ENCODE measurements at regions not wholly inside any gene's neighbourhood (a gene's known extent, or its start where the extent isn't known, plus 50 kb on each side); places are given as distances from the start of the nearest gene placed in this dataset.

GRCh38 chr5:7250004-7250403 is 145.9 kb upstream of the ADCY2 start:
- TF ChIP-seq TAF1 (conservative IDR thresholded peaks at IDR 0.05), result no peak
- TF ChIP-seq CTCF (IDR thresholded peaks at IDR 0.05; ENCODE audit: low read depth, low read length, missing input control), result no peak
- TF ChIP-seq, protein P1, sequence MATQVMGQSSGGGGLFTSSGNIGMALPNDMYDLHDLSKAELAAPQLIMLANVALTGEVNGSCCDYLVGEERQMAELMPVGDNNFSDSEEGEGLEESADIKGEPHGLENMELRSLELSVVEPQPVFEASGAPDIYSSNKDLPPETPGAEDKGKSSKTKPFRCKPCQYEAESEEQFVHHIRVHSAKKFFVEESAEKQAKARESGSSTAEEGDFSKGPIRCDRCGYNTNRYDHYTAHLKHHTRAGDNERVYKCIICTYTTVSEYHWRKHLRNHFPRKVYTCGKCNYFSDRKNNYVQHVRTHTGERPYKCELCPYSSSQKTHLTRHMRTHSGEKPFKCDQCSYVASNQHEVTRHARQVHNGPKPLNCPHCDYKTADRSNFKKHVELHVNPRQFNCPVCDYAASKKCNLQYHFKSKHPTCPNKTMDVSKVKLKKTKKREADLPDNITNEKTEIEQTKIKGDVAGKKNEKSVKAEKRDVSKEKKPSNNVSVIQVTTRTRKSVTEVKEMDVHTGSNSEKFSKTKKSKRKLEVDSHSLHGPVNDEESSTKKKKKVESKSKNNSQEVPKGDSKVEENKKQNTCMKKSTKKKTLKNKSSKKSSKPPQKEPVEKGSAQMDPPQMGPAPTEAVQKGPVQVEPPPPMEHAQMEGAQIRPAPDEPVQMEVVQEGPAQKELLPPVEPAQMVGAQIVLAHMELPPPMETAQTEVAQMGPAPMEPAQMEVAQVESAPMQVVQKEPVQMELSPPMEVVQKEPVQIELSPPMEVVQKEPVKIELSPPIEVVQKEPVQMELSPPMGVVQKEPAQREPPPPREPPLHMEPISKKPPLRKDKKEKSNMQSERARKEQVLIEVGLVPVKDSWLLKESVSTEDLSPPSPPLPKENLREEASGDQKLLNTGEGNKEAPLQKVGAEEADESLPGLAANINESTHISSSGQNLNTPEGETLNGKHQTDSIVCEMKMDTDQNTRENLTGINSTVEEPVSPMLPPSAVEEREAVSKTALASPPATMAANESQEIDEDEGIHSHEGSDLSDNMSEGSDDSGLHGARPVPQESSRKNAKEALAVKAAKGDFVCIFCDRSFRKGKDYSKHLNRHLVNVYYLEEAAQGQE (IDR thresholded peaks at IDR 0.05), result no peak
- no peak for TF ChIP-seq HNF4A (conservative IDR thresholded peaks at IDR 0.05)
- TF ChIP-seq, protein P2, sequence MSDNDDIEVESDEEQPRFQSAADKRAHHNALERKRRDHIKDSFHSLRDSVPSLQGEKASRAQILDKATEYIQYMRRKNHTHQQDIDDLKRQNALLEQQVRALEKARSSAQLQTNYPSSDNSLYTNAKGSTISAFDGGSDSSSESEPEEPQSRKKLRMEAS (IDR thresholded peaks at IDR 0.05), result no peak
- no peak for TF ChIP-seq ATF3 (IDR thresholded peaks at IDR 0.05)
- TF ChIP-seq JUND (IDR thresholded peaks at IDR 0.05), result no peak
- no peak for TF ChIP-seq RAD21 (IDR thresholded peaks at IDR 0.05)
- no peak for TF ChIP-seq YY1 (IDR thresholded peaks at IDR 0.05)
- TF ChIP-seq ZBTB33 (IDR thresholded peaks at IDR 0.05), result no peak
- TF ChIP-seq GABPA (IDR thresholded peaks at IDR 0.05 in 1 of 2, conservative IDR thresholded peaks at IDR 0.05 in 1 of 2), result no peak
- no peak for TF ChIP-seq EGR1 (IDR thresholded peaks at IDR 0.05; ENCODE audit: low read depth in 2 of 2)

Data from liver (tissue), 3 donors.